Chondrocyte (in vitro differentiated cells): ENCODE measurements at regions not wholly inside any gene's neighbourhood (a gene's known extent, or its start where the extent isn't known, plus 50 kb on each side); places are given as distances from the start of the nearest gene placed in this dataset.

ENCODE experiments used
- DNase-seq: peaks from one replicate; pipeline ENCODE4 v3.0.0; 2021; ENCODE audit warnings: mixed read lengths, low spot score
- H3K27ac Mint-ChIP-seq: one replicate; pipeline ENCODE4 v1.8.0; 2021; ENCODE audit warnings: mild to moderate bottlenecking, moderate library complexity, mixed read lengths; ENCODE audit not compliant: unreplicated experiment
- H3K27me3 Mint-ChIP-seq: 2 replicates; pipeline ENCODE4 v1.8.0; 2021; ENCODE audit warnings: low read depth, mixed read lengths
- H3K36me3 Mint-ChIP-seq: 2 replicates; pipeline ENCODE4 v1.8.0; 2021; ENCODE audit warnings: low read depth, mixed read lengths
- H3K4me1 Mint-ChIP-seq: 2 replicates; pipeline ENCODE4 v1.8.0; 2021; ENCODE audit warnings: low read depth, mild to moderate bottlenecking, mixed read lengths
- H3K4me3 Mint-ChIP-seq: one replicate; pipeline ENCODE4 v1.8.0; 2021; ENCODE audit warnings: mild to moderate bottlenecking, moderate library complexity, mixed read lengths; ENCODE audit not compliant: unreplicated experiment
- H3K9me3 Mint-ChIP-seq: 2 replicates; pipeline ENCODE4 v1.8.0; 2021; ENCODE audit warnings: low read depth, mixed read lengths
- TF ChIP-seq, protein P1 (sequence below): fragments of 200-600 bp; sonication (generic); IDR thresholded peaks from 2 replicates; pipeline ENCODE4 v1.5.0; 2021; ENCODE audit warnings: antibody characterized with exemption, mild to moderate bottlenecking, moderate library complexity

GRCh38 chr5:54756301-54756700 lies 229.1 kb downstream of the ESM1 start:
- Mint-ChIP-seq H3K36me3 (no peaks in the 10 kb centered on the region), H3K4me3 (no peak overlapping the region), H3K27ac (no peak overlapping the region), H3K27me3 (no peaks in the 10 kb centered on the region), H3K4me1 (peaks cover 60% of the 10 kb centered on the region), H3K9me3 (no peaks in the 10 kb centered on the region)
- DNase-seq = no peak
- TF ChIP-seq, protein P1, sequence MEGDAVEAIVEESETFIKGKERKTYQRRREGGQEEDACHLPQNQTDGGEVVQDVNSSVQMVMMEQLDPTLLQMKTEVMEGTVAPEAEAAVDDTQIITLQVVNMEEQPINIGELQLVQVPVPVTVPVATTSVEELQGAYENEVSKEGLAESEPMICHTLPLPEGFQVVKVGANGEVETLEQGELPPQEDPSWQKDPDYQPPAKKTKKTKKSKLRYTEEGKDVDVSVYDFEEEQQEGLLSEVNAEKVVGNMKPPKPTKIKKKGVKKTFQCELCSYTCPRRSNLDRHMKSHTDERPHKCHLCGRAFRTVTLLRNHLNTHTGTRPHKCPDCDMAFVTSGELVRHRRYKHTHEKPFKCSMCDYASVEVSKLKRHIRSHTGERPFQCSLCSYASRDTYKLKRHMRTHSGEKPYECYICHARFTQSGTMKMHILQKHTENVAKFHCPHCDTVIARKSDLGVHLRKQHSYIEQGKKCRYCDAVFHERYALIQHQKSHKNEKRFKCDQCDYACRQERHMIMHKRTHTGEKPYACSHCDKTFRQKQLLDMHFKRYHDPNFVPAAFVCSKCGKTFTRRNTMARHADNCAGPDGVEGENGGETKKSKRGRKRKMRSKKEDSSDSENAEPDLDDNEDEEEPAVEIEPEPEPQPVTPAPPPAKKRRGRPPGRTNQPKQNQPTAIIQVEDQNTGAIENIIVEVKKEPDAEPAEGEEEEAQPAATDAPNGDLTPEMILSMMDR = no peak

DNA sequence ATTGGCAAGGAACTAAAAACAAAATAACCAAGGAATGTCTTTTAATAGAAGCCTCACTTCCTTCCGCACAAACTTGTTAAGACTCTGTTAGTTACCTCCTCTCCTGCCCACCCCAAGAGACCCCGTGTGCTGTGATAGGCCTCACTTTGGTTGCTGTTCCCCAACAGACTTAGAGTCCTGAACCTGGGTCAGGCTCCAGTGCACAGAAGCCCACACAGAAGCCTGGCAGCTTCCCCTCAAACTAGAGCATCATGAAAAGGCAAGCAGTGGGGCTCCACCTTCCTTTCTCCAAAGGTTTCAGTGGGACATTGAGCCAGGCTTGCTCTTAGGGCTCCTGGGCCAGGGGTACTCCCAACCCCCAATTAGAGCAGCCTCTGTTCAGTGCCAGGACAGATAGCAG lies 230.5 kb downstream of the ESM1 start:
- Mint-ChIP-seq H3K9me3 (no peaks in the 10 kb centered on the region), H3K4me3 (no peak overlapping the region), H3K36me3 (no peaks in the 10 kb centered on the region), H3K27ac (no peak overlapping the region), H3K4me1 (peaks cover 46% of the 10 kb centered on the region), H3K27me3 (no peaks in the 10 kb centered on the region)
- TF ChIP-seq, protein P1 = no peak
- DNase-seq = no peak

GRCh38 chr5:54754420-54754819 lies 231.0 kb downstream of the ESM1 start:
- TF ChIP-seq, protein P1 = no peak
- no peak overlapping the region for H3K4me3 Mint-ChIP-seq
- H3K27me3 Mint-ChIP-seq = no peaks in the 10 kb centered on the region
- H3K27ac Mint-ChIP-seq = peak overlapping the region; percentile 43
- peaks cover 46% of the 10 kb centered on the region for H3K4me1 Mint-ChIP-seq
- H3K36me3 Mint-ChIP-seq = no peaks in the 10 kb centered on the region
- no peak for DNase-seq
- no peaks in the 10 kb centered on the region for H3K9me3 Mint-ChIP-seq

- H3K4me3 Mint-ChIP-seq = no peak overlapping the region
- TF ChIP-seq, protein P1 = no peak
- H3K4me1 Mint-ChIP-seq = peaks cover 46% of the 10 kb centered on the region
- H3K36me3 Mint-ChIP-seq = no peaks in the 10 kb centered on the region
- no peak overlapping the region for H3K27ac Mint-ChIP-seq
- H3K27me3 Mint-ChIP-seq = no peaks in the 10 kb centered on the region
- DNase-seq = no peak
- H3K9me3 Mint-ChIP-seq = no peaks in the 10 kb centered on the region
These were observed 231.6 kb downstream of the ESM1 start for GRCh38 chr5:54753753-54754152.

DNA sequence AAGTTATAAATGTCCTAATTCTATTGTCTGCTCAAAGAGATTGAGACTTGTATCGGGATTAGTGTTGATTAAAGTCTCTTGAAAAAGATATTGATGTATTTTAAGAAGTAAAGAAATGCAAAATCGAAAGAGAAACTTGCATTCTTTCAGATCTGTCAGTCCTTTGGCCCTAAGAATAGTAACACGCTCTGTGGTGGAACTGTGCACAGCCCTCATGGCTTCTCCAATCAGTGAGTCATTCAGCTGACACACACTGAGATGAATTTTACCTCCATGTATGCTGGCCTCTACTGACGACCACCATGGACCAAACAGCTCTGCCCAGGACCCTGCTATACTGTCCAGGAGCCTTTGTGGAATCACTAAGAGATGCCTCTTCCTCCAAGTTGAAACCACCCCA lies 232.4 kb downstream of the ESM1 start:
- H3K36me3 Mint-ChIP-seq = no peaks in the 10 kb centered on the region
- no peak overlapping the region for H3K27ac Mint-ChIP-seq
- H3K9me3 Mint-ChIP-seq = no peaks in the 10 kb centered on the region
- TF ChIP-seq, protein P1 = no peak
- no peaks in the 10 kb centered on the region for H3K27me3 Mint-ChIP-seq
- H3K4me1 Mint-ChIP-seq = peaks cover 43% of the 10 kb centered on the region
- DNase-seq = no peak
- H3K4me3 Mint-ChIP-seq = no peak overlapping the region
